Activated CD4-positive, alpha-beta T cell treated with anti-CD3 and anti-CD28 coated beads, Interleukin-10, Interleukin-2, amounts not matched to agents 100 ng/mL and 50 ng/mL, durations not matched to agents 16 hours and 8 hours (primary cell): ENCODE measurements at regions not wholly inside any gene's neighbourhood (a gene's known extent, or its start where the extent isn't known, plus 50 kb on each side); places are given as distances from the start of the nearest gene placed in this dataset.

Experiments
- DNase-seq: peaks from one replicate; pipeline ENCODE4 v3.0.0-alpha.2; 2020

- DNase-seq, result no peak
Measured at GRCh38 chr6:105839266-105839665, 246.9 kb upstream of the PRDM1 start.

DNA sequence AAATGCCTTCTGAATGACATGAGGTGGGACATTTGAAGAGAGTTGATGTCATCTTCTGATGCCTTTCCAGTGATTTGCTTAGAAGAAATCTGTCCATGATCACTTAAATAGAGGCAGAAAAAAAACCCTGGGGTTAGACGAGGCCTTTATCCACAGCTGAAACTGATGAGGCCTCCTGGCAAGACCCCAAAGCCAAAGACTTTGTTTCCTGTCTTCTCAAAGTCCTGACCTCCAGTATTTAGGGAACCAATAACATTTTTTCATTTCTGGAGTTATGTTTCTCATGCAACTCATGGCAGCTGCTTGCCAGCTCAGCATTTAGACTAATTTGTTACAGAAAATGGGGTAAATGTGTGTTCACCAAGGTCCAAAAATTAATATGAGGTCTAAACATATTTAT lies 248.0 kb upstream of the PRDM1 start:
- DNase-seq, result no peak

GRCh38 chr6:105836889-105837288 lies 249.2 kb upstream of the PRDM1 start:
- DNase-seq, result no peak

GRCh38 chr6:105836379-105836778 lies 249.8 kb upstream of the PRDM1 start:
- no peak for DNase-seq

GRCh38 chr6:105835373-105835772 lies 250.8 kb upstream of the PRDM1 start:
- no peak for DNase-seq

GRCh38 chr6:105833959-105834947 lies 251.9 kb upstream of the PRDM1 start:
- DNase-seq, result no peak

- DNase-seq, result no peak
Measured at GRCh38 chr6:105832313-105832761, 253.8 kb upstream of the PRDM1 start.

DNA sequence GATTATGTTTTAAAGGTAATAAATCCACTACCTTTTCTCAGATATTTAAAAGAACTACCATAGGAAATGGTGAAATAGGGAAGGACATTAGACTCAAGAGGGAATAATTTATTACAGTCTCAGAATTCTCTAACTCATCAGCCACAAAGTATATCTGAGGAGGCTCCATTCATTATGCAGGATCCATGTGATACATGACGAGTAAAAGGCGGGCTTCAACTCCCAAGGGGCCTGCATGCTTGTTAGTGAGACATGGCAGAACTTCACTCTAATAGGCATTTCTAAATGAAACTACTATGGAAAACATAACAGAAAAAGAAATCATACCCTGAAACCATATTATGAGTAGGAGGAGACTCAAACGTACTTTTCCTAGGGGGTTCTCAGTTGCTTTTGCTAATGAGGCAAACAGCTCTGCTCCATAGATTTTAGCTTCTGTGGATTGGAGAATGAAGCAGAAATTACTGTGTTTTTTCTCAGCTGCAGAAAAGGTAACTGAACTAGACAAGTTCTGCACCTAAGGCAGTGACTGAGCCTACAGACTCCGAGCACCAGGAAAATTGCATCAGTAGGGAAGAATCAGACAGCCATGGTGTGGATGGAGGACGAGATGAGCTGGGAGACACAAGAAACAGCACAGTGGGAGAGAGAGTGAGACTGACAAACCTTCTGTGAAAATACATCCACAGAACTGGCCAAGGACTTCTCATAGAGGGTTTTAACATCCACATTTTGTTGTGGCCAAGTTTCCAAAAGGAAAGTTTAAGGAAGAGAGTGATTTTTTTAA lies 254.6 kb upstream of the PRDM1 start:
- DNase-seq, result no peak

GRCh38 chr6:105825210-105825609 lies 260.9 kb upstream of the PRDM1 start:
- DNase-seq, result no peak

DNA sequence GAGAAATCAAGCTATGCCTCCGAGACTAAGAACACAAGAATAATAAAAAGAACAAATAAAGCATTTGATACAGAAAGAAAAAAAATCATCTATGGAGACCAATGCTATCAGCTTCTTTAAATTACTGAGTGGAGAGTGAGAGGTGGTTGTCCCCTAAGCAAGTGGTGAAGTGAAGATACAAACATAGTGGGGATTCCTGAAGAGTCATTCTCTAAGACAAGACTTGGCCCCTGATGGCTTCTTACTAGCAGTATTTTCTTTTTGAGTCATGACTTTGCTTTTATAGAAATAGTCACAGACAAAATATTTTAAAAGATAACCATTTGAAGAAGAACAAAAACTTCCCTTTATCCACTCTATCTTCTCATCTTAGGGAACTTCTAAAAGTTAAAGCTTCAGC lies 261.4 kb upstream of the PRDM1 start:
- peak; percentile 19 for DNase-seq

- no peak for DNase-seq
Measured at GRCh38 chr6:105821777-105822176, 264.4 kb upstream of the PRDM1 start.

- DNase-seq, result no peak
Measured at GRCh38 chr6:105821027-105821426, 265.1 kb upstream of the PRDM1 start.

DNA sequence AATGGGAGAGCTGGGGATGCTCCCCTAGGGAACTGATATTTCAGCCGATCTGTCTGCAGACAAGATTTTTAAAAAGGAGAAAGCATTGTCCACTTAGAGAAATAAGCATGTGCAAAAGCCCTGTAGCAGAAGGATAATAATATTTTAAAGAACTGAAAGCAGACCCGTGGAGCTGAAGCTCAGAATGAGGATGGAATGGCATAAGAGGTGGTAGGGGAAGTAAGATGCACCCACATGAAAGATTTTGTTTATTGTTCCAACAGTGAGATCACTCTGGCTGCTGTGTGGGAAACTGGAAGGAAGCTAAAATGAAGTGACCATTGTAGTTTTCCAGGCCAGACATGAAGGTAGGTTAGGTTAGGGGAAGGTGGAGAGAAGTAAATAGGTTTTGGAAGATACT lies 266.4 kb upstream of the PRDM1 start:
- DNase-seq, result no peak

- DNase-seq, result no peak
Measured at GRCh38 chr6:105818505-105818904, 267.6 kb upstream of the PRDM1 start.

- no peak for DNase-seq
Measured at GRCh38 chr6:105817961-105818360, 268.2 kb upstream of the PRDM1 start.

- no peak for DNase-seq
Measured at GRCh38 chr6:105817370-105817769, 268.8 kb upstream of the PRDM1 start.

- DNase-seq, result no peak
Measured at GRCh38 chr6:105816847-105817246, 269.3 kb upstream of the PRDM1 start.

DNA sequence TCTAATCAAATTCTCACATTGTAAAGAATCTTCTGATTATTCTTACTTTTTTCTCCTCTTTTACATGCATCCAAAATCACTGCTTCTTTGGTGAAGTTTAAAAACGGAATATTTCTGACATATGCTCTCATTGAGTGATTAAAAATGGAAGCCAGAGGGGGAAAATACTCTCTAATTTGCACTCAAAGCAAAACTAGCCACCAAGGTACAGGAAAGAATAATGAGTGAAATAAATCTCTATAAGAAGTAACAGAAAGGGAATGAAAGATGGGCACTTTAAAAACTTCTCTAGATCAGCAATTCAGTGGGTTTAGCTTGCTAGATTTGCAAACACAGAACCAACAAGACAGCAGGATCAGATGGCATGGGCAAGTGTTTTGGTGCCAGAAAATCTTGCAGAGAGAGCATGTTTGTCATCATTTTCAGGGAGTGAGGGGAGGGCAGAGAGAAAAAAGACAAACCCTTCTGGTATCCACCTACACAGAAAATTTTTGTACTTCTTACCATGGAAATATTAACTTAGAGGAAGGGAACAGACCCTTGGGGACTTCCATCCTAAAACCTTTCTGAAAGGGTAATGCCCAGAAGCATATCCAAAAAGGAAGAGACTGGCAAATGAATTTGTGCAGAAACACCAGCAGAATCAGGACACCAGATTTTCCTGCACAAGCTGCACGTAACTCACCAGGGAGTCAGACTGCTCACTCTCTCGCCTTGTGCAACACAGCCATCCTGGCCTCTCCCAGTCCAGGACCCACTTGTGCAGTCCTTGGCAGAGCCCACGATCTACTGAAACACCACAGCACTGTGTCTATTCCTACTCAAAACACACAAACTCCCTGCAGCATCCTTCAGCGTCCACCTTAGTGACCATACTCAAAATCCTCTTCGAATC lies 270.2 kb upstream of the PRDM1 start:
- peak; percentile 67 for DNase-seq

- peak; percentile 76 for DNase-seq
Measured at GRCh38 chr6:105814745-105815536, 271.2 kb upstream of the PRDM1 start.

DNA sequence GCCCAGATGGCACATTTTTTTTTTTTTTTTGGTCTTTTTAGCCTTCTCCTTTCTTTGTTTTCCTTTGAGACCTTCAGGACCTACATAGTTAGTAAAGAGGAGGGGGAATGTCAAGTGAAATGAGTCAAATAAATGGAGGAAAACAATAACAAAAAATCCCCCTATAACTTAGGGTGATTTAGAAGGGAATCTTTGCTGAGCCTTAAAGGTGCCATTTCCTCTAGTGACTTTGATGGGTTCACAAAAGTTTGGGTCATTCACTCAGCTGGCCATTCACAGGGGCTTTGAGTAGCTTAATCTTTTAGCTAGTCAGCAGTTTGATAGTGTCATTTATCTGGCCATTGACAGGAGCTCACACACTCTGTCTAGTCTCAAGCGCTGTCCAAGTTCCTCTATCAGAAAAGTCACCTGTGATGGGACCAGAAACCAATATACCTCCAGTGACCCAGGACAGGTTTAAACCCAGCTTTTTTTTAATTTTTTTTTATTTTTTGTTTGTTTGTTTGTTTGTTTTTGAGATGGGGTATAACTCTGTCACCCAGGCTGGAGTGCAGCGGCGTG lies 275.1 kb upstream of the PRDM1 start:
- DNase-seq, result no peak

DNA sequence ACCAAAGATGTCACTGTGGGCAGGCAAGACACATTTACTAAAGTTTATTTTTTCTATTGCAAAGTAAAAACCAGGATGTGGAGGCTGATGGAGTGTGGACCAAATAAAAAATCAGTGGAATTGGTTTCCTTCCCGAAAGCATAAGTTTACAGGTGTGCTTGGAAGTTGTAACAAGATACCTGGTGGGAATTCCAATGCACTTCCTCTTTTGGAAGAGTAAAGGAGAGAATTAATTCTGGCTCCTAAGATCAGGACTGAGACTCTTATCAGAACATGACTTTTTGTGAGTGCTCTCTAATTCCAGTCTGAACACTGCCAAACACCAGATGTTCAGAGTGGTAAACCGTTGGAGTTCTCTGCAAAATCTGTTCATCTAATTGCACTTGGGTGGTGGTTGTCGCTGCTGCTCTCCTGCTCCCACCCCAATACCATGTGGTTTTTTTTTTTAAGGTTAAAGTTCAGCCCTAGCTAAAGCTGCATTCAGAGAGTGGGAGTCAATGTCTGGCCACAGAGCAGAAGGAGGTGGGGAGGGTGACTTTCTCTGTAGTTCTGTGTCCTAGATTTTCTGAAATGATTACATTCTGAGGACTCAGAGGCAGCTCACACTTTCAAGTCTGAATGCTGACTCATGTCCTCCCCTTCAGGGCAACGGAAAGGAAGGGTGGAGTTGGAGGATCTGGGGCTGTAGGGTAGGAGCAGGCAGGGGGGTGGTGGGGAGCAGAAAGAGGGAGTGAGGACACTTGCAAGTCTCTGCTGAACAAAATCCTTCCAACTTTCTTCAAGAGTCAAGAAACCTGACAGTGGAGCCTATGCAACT lies 275.8 kb upstream of the PRDM1 start:
- peak; percentile 96 for DNase-seq
